ENCODE measurements at regions not wholly inside any gene's neighbourhood (a gene's known extent, or its start where the extent isn't known, plus 50 kb on each side); places are given as distances from the start of the nearest gene placed in this dataset.

- H3K4me3 ChIP-seq = no peak overlapping the region
- H3K36me3 ChIP-seq = no peaks in the 10 kb centered on the region
- H3K9me3 ChIP-seq (replicated peaks) = no peaks in the 10 kb centered on the region
- H3K4me1 ChIP-seq (replicated peaks) = no peaks in the 10 kb centered on the region
- DNase-seq (ENCODE audit: low read depth in 1 of 2, low spot score in 2 of 2) = no peak
- no peak overlapping the region for H3K27ac ChIP-seq
- H3K27me3 ChIP-seq (replicated peaks) = 0 out of 2 replicates have a peak, but pooled peaks cover 4% of the 10 kb centered on the region
These were observed 107.6 kb upstream of the LHX1 start for GRCh38 chr17:36829676-36830075.

- Histone ChIP-seq H3K27me3 (replicated peaks) (no peaks in the 10 kb centered on the region), H3K36me3 (no peaks in the 10 kb centered on the region), H3K4me3 (no peak overlapping the region), H3K9me3 (replicated peaks) (no peaks in the 10 kb centered on the region), H3K4me1 (replicated peaks) (no peaks in the 10 kb centered on the region), H3K27ac (no peak overlapping the region)
- DNase-seq (ENCODE audit: low read depth in 1 of 2, low spot score in 2 of 2) = no peak
These were observed 104.0 kb upstream of the LHX1 start for GRCh38 chr17:36833279-36833678.

- H3K36me3 ChIP-seq = no peaks in the 10 kb centered on the region
- no peaks in the 10 kb centered on the region for H3K4me1 ChIP-seq (replicated peaks)
- H3K4me3 ChIP-seq = no peak overlapping the region
- DNase-seq (ENCODE audit: low read depth in 1 of 2, low spot score in 2 of 2) = no peak
- no peak overlapping the region for H3K27ac ChIP-seq
- H3K9me3 ChIP-seq (replicated peaks) = no peaks in the 10 kb centered on the region
- H3K27me3 ChIP-seq (replicated peaks) = no peaks in the 10 kb centered on the region
These were observed 102.2 kb upstream of the LHX1 start for GRCh38 chr17:36835036-36835435.

- Histone ChIP-seq H3K4me3 (no peak overlapping the region), H3K27ac (no peak overlapping the region), H3K4me1 (replicated peaks) (no peaks in the 10 kb centered on the region), H3K9me3 (replicated peaks) (no peaks in the 10 kb centered on the region), H3K36me3 (no peaks in the 10 kb centered on the region), H3K27me3 (replicated peaks) (no peaks in the 10 kb centered on the region)
- no peak for DNase-seq (ENCODE audit: low read depth in 1 of 2, low spot score in 2 of 2)
These were observed 99.9 kb upstream of the LHX1 start for GRCh38 chr17:36837195-36837938.

- no peak for DNase-seq (ENCODE audit: low read depth in 1 of 2, low spot score in 2 of 2)
- Histone ChIP-seq H3K4me1 (replicated peaks) (no peaks in the 10 kb centered on the region), H3K36me3 (no peaks in the 10 kb centered on the region), H3K27me3 (replicated peaks) (no peaks in the 10 kb centered on the region), H3K9me3 (replicated peaks) (no peaks in the 10 kb centered on the region), H3K27ac (no peak overlapping the region), H3K4me3 (no peak overlapping the region)
These were observed 99.4 kb upstream of the LHX1 start for GRCh38 chr17:36837939-36838272.

- H3K27me3 ChIP-seq (replicated peaks) = no peaks in the 10 kb centered on the region
- no peak for DNase-seq (ENCODE audit: low read depth in 1 of 2, low spot score in 2 of 2)
- H3K4me1 ChIP-seq (replicated peaks) = no peaks in the 10 kb centered on the region
- H3K27ac ChIP-seq = no peak overlapping the region
- no peak overlapping the region for H3K4me3 ChIP-seq
- H3K9me3 ChIP-seq (replicated peaks) = no peaks in the 10 kb centered on the region
- H3K36me3 ChIP-seq = no peaks in the 10 kb centered on the region
These were observed 98.0 kb upstream of the LHX1 start for GRCh38 chr17:36839256-36839655.

GRCh38 chr17:36840796-36841195 lies 96.5 kb upstream of the LHX1 start:
- no peak for DNase-seq (ENCODE audit: low read depth in 1 of 2, low spot score in 2 of 2)
- Histone ChIP-seq H3K36me3 (no peaks in the 10 kb centered on the region), H3K4me3 (no peak overlapping the region), H3K9me3 (replicated peaks) (no peaks in the 10 kb centered on the region), H3K4me1 (replicated peaks) (no peaks in the 10 kb centered on the region), H3K27me3 (replicated peaks) (no peaks in the 10 kb centered on the region), H3K27ac (no peak overlapping the region)

- no peak for DNase-seq (ENCODE audit: low read depth in 1 of 2, low spot score in 2 of 2)
- Histone ChIP-seq H3K4me1 (replicated peaks) (peaks cover 4% of the 10 kb centered on the region), H3K4me3 (no peak overlapping the region)
These were observed 95.0 kb upstream of the LHX1 start for GRCh38 chr17:36842231-36842819.

GRCh38 chr17:36842963-36843558 lies 94.2 kb upstream of the LHX1 start:
- H3K27me3 ChIP-seq (replicated peaks) = no peaks in the 10 kb centered on the region

More at GRCh38 chr17:36842231-36842819, 95.0 kb upstream of the LHX1 start:
- Histone ChIP-seq H3K27ac (no peak overlapping the region), H3K27me3 (replicated peaks) (no peaks in the 10 kb centered on the region), H3K9me3 (replicated peaks) (no peaks in the 10 kb centered on the region), H3K36me3 (no peaks in the 10 kb centered on the region)

GRCh38 chr17:36844013-36844412 lies 93.3 kb upstream of the LHX1 start:
- no peaks in the 10 kb centered on the region for H3K9me3 ChIP-seq (replicated peaks)

More at GRCh38 chr17:36842963-36843558, 94.2 kb upstream of the LHX1 start:
- Histone ChIP-seq H3K36me3 (no peaks in the 10 kb centered on the region), H3K9me3 (replicated peaks) (no peaks in the 10 kb centered on the region), H3K4me1 (replicated peaks) (peaks cover 12% of the 10 kb centered on the region), H3K27ac (no peak overlapping the region), H3K4me3 (no peak overlapping the region)
- DNase-seq (ENCODE audit: low read depth in 1 of 2, low spot score in 2 of 2) = no peak

GRCh38 chr17:36844601-36845000 lies 92.7 kb upstream of the LHX1 start:
- Histone ChIP-seq H3K4me1 (replicated peaks) (peaks cover 20% of the 10 kb centered on the region), H3K36me3 (no peaks in the 10 kb centered on the region), H3K27ac (no peak overlapping the region), H3K9me3 (replicated peaks) (no peaks in the 10 kb centered on the region), H3K27me3 (replicated peaks) (no peaks in the 10 kb centered on the region), H3K4me3 (no peak overlapping the region)
- DNase-seq (ENCODE audit: low read depth in 1 of 2, low spot score in 2 of 2) = no peak

More at GRCh38 chr17:36844013-36844412, 93.3 kb upstream of the LHX1 start:
- no peaks in the 10 kb centered on the region for H3K27me3 ChIP-seq (replicated peaks)
- H3K4me3 ChIP-seq = no peak overlapping the region
- H3K27ac ChIP-seq = no peak overlapping the region
- H3K36me3 ChIP-seq = no peaks in the 10 kb centered on the region
- H3K4me1 ChIP-seq (replicated peaks) = peaks cover 15% of the 10 kb centered on the region
- no peak for DNase-seq (ENCODE audit: low read depth in 1 of 2, low spot score in 2 of 2)

GRCh38 chr17:36845916-36846315 lies 91.4 kb upstream of the LHX1 start:
- H3K27ac ChIP-seq = no peak overlapping the region
- H3K36me3 ChIP-seq = no peaks in the 10 kb centered on the region
- H3K9me3 ChIP-seq (replicated peaks) = no peaks in the 10 kb centered on the region
- H3K4me3 ChIP-seq = no peak overlapping the region
- H3K27me3 ChIP-seq (replicated peaks) = no peaks in the 10 kb centered on the region
- H3K4me1 ChIP-seq (replicated peaks) = peaks cover 34% of the 10 kb centered on the region
- no peak for DNase-seq (ENCODE audit: low read depth in 1 of 2, low spot score in 2 of 2)

- Histone ChIP-seq H3K4me1 (replicated peaks) (peaks cover 41% of the 10 kb centered on the region), H3K36me3 (no peaks in the 10 kb centered on the region), H3K27ac (0 out of 2 replicates have a peak overlapping the region, but pooled peaks have one; percentile 11), H3K27me3 (replicated peaks) (no peaks in the 10 kb centered on the region), H3K4me3 (no peak overlapping the region), H3K9me3 (replicated peaks) (no peaks in the 10 kb centered on the region)
- no peak for DNase-seq (ENCODE audit: low read depth in 1 of 2, low spot score in 2 of 2)
These were observed 90.6 kb upstream of the LHX1 start for GRCh38 chr17:36846410-36847292.

Data from SJSA1 (cell line).